ENCODE measurements at regions not wholly inside any gene's neighbourhood (a gene's known extent, or its start where the extent isn't known, plus 50 kb on each side); places are given as distances from the start of the nearest gene placed in this dataset.

GRCh38 chr1:214213136-214213535 lies 67.8 kb upstream of the SMYD2 start:
- TF ChIP-seq POLR2AphosphoS5 (IDR thresholded peaks at IDR 0.05; ENCODE audit: low read depth, low read length), result no peak
- no peak for TF ChIP-seq POLR2A (IDR thresholded peaks at IDR 0.05; ENCODE audit: low read depth, low read length)
- TF ChIP-seq POU2F2 (IDR thresholded peaks at IDR 0.05; ENCODE audit: low read depth, low read length), result no peak
- no peak for TF ChIP-seq TAF1 (IDR thresholded peaks at IDR 0.05; ENCODE audit: low read depth, low read length)
- TF ChIP-seq PAX5 (IDR thresholded peaks at IDR 0.05; ENCODE audit: insufficient read depth, low read length, severe bottlenecking), result no peak
- no peak for TF ChIP-seq SPI1 (IDR thresholded peaks at IDR 0.05; ENCODE audit: low read depth, low read length)

All from GM12891 (cell line).